HEK293 (cell line): ENCODE measurements at regions not wholly inside any gene's neighbourhood (a gene's known extent, or its start where the extent isn't known, plus 50 kb on each side); places are given as distances from the start of the nearest gene placed in this dataset.

Experiments used
- ELK4 ChIP-seq: IDR thresholded peaks from 2 replicates; pipeline ENCODE4 v1.6.1; 2011; ENCODE audit warnings: mild to moderate bottlenecking, low read depth, low read length, borderline replicate concordance
- HIC1 ChIP-seq: fragments of 450-650 bp; formaldehyde crosslinking; IDR thresholded peaks from 2 replicates; pipeline ENCODE4 v1.5.1; 2016; ENCODE audit warnings: missing biosample characterization, missing genetic modification characterization
- KLF16 ChIP-seq: fragments of 450-650 bp; formaldehyde crosslinking; IDR thresholded peaks from 2 replicates; pipeline ENCODE4 v1.5.1; 2017; ENCODE audit warnings: missing biosample characterization, missing genetic modification characterization
- KLF9 ChIP-seq: fragments of 450-650 bp; formaldehyde crosslinking; IDR thresholded peaks from 2 replicates; pipeline ENCODE4 v1.5.1; 2016; ENCODE audit warnings: missing biosample characterization, missing genetic modification characterization, low read depth
- MEIS1 ChIP-seq: sonication (generic); formaldehyde crosslinking; IDR thresholded peaks from 2 replicates; pipeline ENCODE4 v1.8.1; 2022; ENCODE audit warnings: missing genetic modification reagents, mild to moderate bottlenecking, borderline replicate concordance
- MYNN ChIP-seq: fragments of 450-650 bp; formaldehyde crosslinking; IDR thresholded peaks from 2 replicates; pipeline ENCODE4 v1.5.1; 2016; ENCODE audit warnings: missing biosample characterization, missing genetic modification characterization, borderline replicate concordance
- TCF7L2 ChIP-seq: IDR thresholded peaks from 2 replicates; pipeline ENCODE4 v1.6.1; 2011; ENCODE audit warnings: low read depth, mild to moderate bottlenecking, inconsistent platforms, low read length, moderate library complexity, borderline replicate concordance
- ZBTB1 ChIP-seq: fragments of 450-650 bp; formaldehyde crosslinking; IDR thresholded peaks from 2 replicates; pipeline ENCODE4 v1.5.1; 2016; ENCODE audit warnings: missing biosample characterization, missing genetic modification characterization
- ZBTB11 ChIP-seq: fragments of 450-650 bp; formaldehyde crosslinking; conservative IDR thresholded peaks from 2 replicates; pipeline ENCODE4 v1.5.1; 2016; ENCODE audit warnings: low read depth, missing biosample characterization, missing genetic modification characterization
- ZEB2 ChIP-seq: fragments of 450-650 bp; formaldehyde crosslinking; IDR thresholded peaks from 2 replicates; pipeline ENCODE4 v1.5.1; 2016; ENCODE audit warnings: missing biosample characterization, missing genetic modification characterization
- ZNF121 ChIP-seq: fragments of 450-650 bp; formaldehyde crosslinking; IDR thresholded peaks from 2 replicates; pipeline ENCODE4 v1.5.1; 2016; ENCODE audit warnings: missing biosample characterization, missing genetic modification characterization
- ZNF202 ChIP-seq: fragments of 450-650 bp; formaldehyde crosslinking; IDR thresholded peaks from 2 replicates; pipeline ENCODE4 v1.5.1; 2016; ENCODE audit warnings: missing biosample characterization, missing genetic modification characterization, borderline replicate concordance
- ZNF37A ChIP-seq: fragments of 450-650 bp; IDR thresholded peaks from 2 replicates; pipeline ENCODE4 v1.5.1; 2018; ENCODE audit warnings: missing biosample characterization, missing genetic modification characterization
- TF ChIP-seq, protein P1 (sequence below): fragments of 450-650 bp; formaldehyde crosslinking; IDR thresholded peaks from 2 replicates; pipeline ENCODE4 v1.5.1; 2016; ENCODE audit warnings: missing biosample characterization, missing genetic modification characterization

GRCh38 chr4:127540497-127541025 is 92.2 kb upstream of the INTU start:
- TF ChIP-seq ZNF37A (tag by site-specific recombination) (no peak), TCF7L2 (no peak), ZBTB11 (tag by site-specific recombination) (no peak), ZNF202 (no peak), HIC1 (no peak), ZNF121 (tag by site-specific recombination) (no peak), ELK4 (no peak), ZEB2 (tag by site-specific recombination) (no peak), MYNN (no peak), KLF9 (no peak), MEIS1 (CRISPR knock-in tag) (no peak), ZBTB1 (no peak), KLF16 (no peak)
- TF ChIP-seq, protein P1, sequence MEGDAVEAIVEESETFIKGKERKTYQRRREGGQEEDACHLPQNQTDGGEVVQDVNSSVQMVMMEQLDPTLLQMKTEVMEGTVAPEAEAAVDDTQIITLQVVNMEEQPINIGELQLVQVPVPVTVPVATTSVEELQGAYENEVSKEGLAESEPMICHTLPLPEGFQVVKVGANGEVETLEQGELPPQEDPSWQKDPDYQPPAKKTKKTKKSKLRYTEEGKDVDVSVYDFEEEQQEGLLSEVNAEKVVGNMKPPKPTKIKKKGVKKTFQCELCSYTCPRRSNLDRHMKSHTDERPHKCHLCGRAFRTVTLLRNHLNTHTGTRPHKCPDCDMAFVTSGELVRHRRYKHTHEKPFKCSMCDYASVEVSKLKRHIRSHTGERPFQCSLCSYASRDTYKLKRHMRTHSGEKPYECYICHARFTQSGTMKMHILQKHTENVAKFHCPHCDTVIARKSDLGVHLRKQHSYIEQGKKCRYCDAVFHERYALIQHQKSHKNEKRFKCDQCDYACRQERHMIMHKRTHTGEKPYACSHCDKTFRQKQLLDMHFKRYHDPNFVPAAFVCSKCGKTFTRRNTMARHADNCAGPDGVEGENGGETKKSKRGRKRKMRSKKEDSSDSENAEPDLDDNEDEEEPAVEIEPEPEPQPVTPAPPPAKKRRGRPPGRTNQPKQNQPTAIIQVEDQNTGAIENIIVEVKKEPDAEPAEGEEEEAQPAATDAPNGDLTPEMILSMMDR (tag by site-specific recombination): no peak
